HEK293 (cell line): ENCODE measurements at regions not wholly inside any gene's neighbourhood (a gene's known extent, or its start where the extent isn't known, plus 50 kb on each side); places are given as distances from the start of the nearest gene placed in this dataset.

Source experiments
- CTCF ChIA-PET: fragments of 350-600 bp; formaldehyde crosslinking; extraction: SDS; loops from one replicate; lab custom pipeline; 2021; ENCODE audit warnings: antibody characterized with exemption; lab: Yijun Ruan, JAX
- POLR2A ChIA-PET: fragments of 300-600 bp; formaldehyde crosslinking; extraction: SDS; loops from one replicate; lab custom pipeline; 2020; ENCODE audit warnings: antibody characterized with exemption, inconsistent platforms; lab: Yijun Ruan, JAX
- H3K27ac ChIP-seq: fragments of 200-500 bp; sonication (Bioruptor generic); 2 replicates; pipeline ENCODE4 v1.5.1; 2014; ENCODE audit warnings: low read depth, low read length, control low read depth, inconsistent platforms; ENCODE audit errors: extremely low read depth
- H3K36me3 ChIP-seq, 2 experiments: fragments of 200-500 bp in 1 of 2; sonication (Bioruptor generic) in 1 of 2; 1 replicate in 1 of 2; 2 replicates in 1 of 2; pipeline ENCODE4 v1.5.1; 2014 to 2017; ENCODE audit warnings: inconsistent platforms in 2 of 2, low read length in 2 of 2; ENCODE audit not compliant: control insufficient read depth in 2 of 2, insufficient read depth in 1 of 2
- H3K4me1 ChIP-seq: fragments of 200-500 bp; sonication (Bioruptor generic); 2 replicates; pipeline ENCODE4 v1.5.1; 2014; ENCODE audit warnings: mild to moderate bottlenecking, low read length, inconsistent platforms; ENCODE audit not compliant: control insufficient read depth, insufficient read depth
- H3K4me3 ChIP-seq: 2 replicates; pipeline ENCODE4 v1.5.1; 2011; ENCODE audit warnings: low read depth, mild to moderate bottlenecking, control low read depth, low read length, moderate library complexity
- H3K9me3 ChIP-seq: fragments of 200-500 bp; sonication (Bioruptor generic); 2 replicates; pipeline ENCODE4 v1.5.1; 2014; ENCODE audit warnings: low read depth, low read length, inconsistent platforms; ENCODE audit not compliant: control insufficient read depth, insufficient read depth
- KLF10 ChIP-seq: fragments of 450-650 bp; IDR thresholded peaks from 2 replicates; pipeline ENCODE4 v1.5.1; 2018; ENCODE audit warnings: missing biosample characterization, mild to moderate bottlenecking, missing genetic modification characterization
- KLF9 ChIP-seq: fragments of 450-650 bp; formaldehyde crosslinking; IDR thresholded peaks from 2 replicates; pipeline ENCODE4 v1.5.1; 2016; ENCODE audit warnings: missing biosample characterization, missing genetic modification characterization, low read depth
- ZBTB1 ChIP-seq: fragments of 450-650 bp; formaldehyde crosslinking; IDR thresholded peaks from 2 replicates; pipeline ENCODE4 v1.5.1; 2016; ENCODE audit warnings: missing biosample characterization, missing genetic modification characterization
- ZBTB48 ChIP-seq: fragments of 450-650 bp; formaldehyde crosslinking; IDR thresholded peaks from 2 replicates; pipeline ENCODE4 v1.5.1; 2016; ENCODE audit warnings: missing biosample characterization, missing genetic modification characterization
- ZNF16 ChIP-seq: fragments of 450-650 bp; formaldehyde crosslinking; IDR thresholded peaks from 2 replicates; pipeline ENCODE4 v1.5.1; 2016; ENCODE audit warnings: low read depth, missing biosample characterization, missing genetic modification characterization
- ZNF248 ChIP-seq: fragments of 450-650 bp; formaldehyde crosslinking; IDR thresholded peaks from 2 replicates; pipeline ENCODE4 v1.5.1; 2017; ENCODE audit warnings: missing biosample characterization, missing genetic modification characterization
- ZNF324 ChIP-seq: fragments of 450-650 bp; formaldehyde crosslinking; IDR thresholded peaks from 2 replicates; pipeline ENCODE4 v1.5.1; 2016; ENCODE audit warnings: missing biosample characterization, missing genetic modification characterization
- ZNF426 ChIP-seq: fragments of 450-650 bp; formaldehyde crosslinking; IDR thresholded peaks from 2 replicates; pipeline ENCODE4 v1.5.1; 2017; ENCODE audit warnings: missing biosample characterization, missing genetic modification characterization, mild to moderate bottlenecking, inconsistent platforms, moderate library complexity
- ZNF433 ChIP-seq: fragments of 450-650 bp; formaldehyde crosslinking; IDR thresholded peaks from 2 replicates; pipeline ENCODE4 v1.5.1; 2016; ENCODE audit warnings: missing biosample characterization, missing genetic modification characterization, low read depth
- ZNF518A ChIP-seq: fragments of 450-650 bp; formaldehyde crosslinking; conservative IDR thresholded peaks from 2 replicates; pipeline ENCODE4 v1.5.1; 2016; ENCODE audit warnings: low read depth, missing biosample characterization, missing genetic modification characterization
- ZNF548 ChIP-seq: fragments of 450-650 bp; formaldehyde crosslinking; IDR thresholded peaks from 2 replicates; pipeline ENCODE4 v1.5.1; 2016; ENCODE audit warnings: missing biosample characterization, missing genetic modification characterization
- ZNF658 ChIP-seq: fragments of 450-650 bp; formaldehyde crosslinking; IDR thresholded peaks from 2 replicates; pipeline ENCODE4; 2016; ENCODE audit warnings: missing biosample characterization, missing genetic modification characterization
- ZNF660 ChIP-seq: fragments of 450-650 bp; IDR thresholded peaks from 2 replicates; pipeline ENCODE4 v1.5.1; 2018; ENCODE audit warnings: missing biosample characterization, mild to moderate bottlenecking, missing genetic modification characterization
- ZNF747 ChIP-seq: fragments of 450-650 bp; formaldehyde crosslinking; IDR thresholded peaks from 2 replicates; pipeline ENCODE4 v1.5.1; 2016; ENCODE audit warnings: missing biosample characterization, missing genetic modification characterization
- ZSCAN18 ChIP-seq: fragments of 450-650 bp; formaldehyde crosslinking; IDR thresholded peaks from 2 replicates; pipeline ENCODE4 v1.5.1; 2016; ENCODE audit warnings: missing biosample characterization, missing genetic modification characterization
- ZSCAN30 ChIP-seq: fragments of 450-650 bp; IDR thresholded peaks from 2 replicates; pipeline ENCODE4 v1.5.1; 2018; ENCODE audit warnings: missing biosample characterization, mild to moderate bottlenecking, missing genetic modification characterization, moderate library complexity
- TF ChIP-seq, protein P1 (sequence below): fragments of 450-650 bp; formaldehyde crosslinking; IDR thresholded peaks from 2 replicates; pipeline ENCODE4 v1.5.1; 2016; ENCODE audit warnings: missing biosample characterization, missing genetic modification characterization
- TF ChIP-seq, protein P2 (sequence below): fragments of 450-650 bp; formaldehyde crosslinking; IDR thresholded peaks from 2 replicates; pipeline ENCODE4 v1.5.1; 2016; ENCODE audit warnings: missing biosample characterization, missing genetic modification characterization, borderline replicate concordance
- TF ChIP-seq, protein P3 (sequence below): fragments of 450-650 bp; formaldehyde crosslinking; optimal IDR thresholded peaks from 2 replicates; pipeline ENCODE3; 2016; ENCODE audit warnings: missing biosample characterization, mild to moderate bottlenecking, missing genetic modification characterization

- no peak overlapping the region for H3K27ac ChIP-seq
- no peak overlapping the region for H3K4me3 ChIP-seq
- no peaks in the 10 kb centered on the region for H3K36me3 ChIP-seq
- ChIA-PET POLR2A (no interaction called here), CTCF (no interaction called here)
- TF ChIP-seq, protein P1, sequence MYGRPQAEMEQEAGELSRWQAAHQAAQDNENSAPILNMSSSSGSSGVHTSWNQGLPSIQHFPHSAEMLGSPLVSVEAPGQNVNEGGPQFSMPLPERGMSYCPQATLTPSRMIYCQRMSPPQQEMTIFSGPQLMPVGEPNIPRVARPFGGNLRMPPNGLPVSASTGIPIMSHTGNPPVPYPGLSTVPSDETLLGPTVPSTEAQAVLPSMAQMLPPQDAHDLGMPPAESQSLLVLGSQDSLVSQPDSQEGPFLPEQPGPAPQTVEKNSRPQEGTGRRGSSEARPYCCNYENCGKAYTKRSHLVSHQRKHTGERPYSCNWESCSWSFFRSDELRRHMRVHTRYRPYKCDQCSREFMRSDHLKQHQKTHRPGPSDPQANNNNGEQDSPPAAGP (tag by site-specific recombination) = no peak
- TF ChIP-seq ZNF324 (tag by site-specific recombination) (no peak), ZNF747 (tag by site-specific recombination) (no peak), ZBTB1 (tag by site-specific recombination) (no peak), ZNF548 (no peak), ZNF433 (no peak), ZSCAN18 (no peak), ZNF518A (tag by site-specific recombination) (no peak), ZNF248 (tag by site-specific recombination) (no peak), ZNF426 (tag by site-specific recombination) (no peak), ZNF658 (tag by site-specific recombination) (no peak), ZBTB48 (no peak), ZNF660 (tag by site-specific recombination) (no peak), KLF10 (tag by site-specific recombination) (no peak), KLF9 (tag by site-specific recombination) (no peak), ZSCAN30 (no peak), ZNF16 (tag by site-specific recombination) (no peak)
- TF ChIP-seq, protein P2, sequence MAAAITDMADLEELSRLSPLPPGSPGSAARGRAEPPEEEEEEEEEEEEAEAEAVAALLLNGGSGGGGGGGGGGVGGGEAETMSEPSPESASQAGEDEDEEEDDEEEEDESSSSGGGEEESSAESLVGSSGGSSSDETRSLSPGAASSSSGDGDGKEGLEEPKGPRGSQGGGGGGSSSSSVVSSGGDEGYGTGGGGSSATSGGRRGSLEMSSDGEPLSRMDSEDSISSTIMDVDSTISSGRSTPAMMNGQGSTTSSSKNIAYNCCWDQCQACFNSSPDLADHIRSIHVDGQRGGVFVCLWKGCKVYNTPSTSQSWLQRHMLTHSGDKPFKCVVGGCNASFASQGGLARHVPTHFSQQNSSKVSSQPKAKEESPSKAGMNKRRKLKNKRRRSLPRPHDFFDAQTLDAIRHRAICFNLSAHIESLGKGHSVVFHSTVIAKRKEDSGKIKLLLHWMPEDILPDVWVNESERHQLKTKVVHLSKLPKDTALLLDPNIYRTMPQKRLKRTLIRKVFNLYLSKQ (tag by site-specific recombination) = no peak
- TF ChIP-seq, protein P3, sequence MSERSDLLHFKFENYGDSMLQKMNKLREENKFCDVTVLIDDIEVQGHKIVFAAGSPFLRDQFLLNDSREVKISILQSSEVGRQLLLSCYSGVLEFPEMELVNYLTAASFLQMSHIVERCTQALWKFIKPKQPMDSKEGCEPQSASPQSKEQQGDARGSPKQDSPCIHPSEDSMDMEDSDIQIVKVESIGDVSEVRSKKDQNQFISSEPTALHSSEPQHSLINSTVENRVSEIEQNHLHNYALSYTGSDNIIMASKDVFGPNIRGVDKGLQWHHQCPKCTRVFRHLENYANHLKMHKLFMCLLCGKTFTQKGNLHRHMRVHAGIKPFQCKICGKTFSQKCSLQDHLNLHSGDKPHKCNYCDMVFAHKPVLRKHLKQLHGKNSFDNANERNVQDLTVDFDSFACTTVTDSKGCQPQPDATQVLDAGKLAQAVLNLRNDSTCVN (tag by site-specific recombination) = no peak
- H3K9me3 ChIP-seq = no peaks in the 10 kb centered on the region
- H3K4me1 ChIP-seq = peaks cover 9% of the 10 kb centered on the region; the same call in 1 of the 2 replicates
These were observed 296.6 kb upstream of the TNC start for GRCh38 chr9:115414561-115414960.
